Naive thymus-derived CD8-positive, alpha-beta T cell (primary cell): ENCODE measurements at regions not wholly inside any gene's neighbourhood (a gene's known extent, or its start where the extent isn't known, plus 50 kb on each side); places are given as distances from the start of the nearest gene placed in this dataset.
"Not testable (repeated sequence)": the region's sequence is repeated elsewhere in the genome, so short reads cannot be mapped to it uniquely, and the experiment has no call there.

Experiments used
- ATAC-seq, 2 donors: fragments of 150-1000 bp; cut with Tn5 transposase in 1 of 2; sonication (Bioruptor Pico), chemical (Tn5 transposase) in 1 of 2; 1 replicate in 1 of 2; 2 replicates in 1 of 2; pipeline ENCODE4 v1.10.0; 2021; ENCODE audit warnings: mild to moderate bottlenecking in 2 of 2, moderate library complexity in 2 of 2
- POLR2A ChIA-PET: fragments of 350-600 bp; sonication (Branson Sonifier 250); formaldehyde crosslinking; loops from one replicate; lab custom pipeline; 2021; ENCODE audit warnings: antibody characterized with exemption; lab: Charles Lee
- DNase-seq, 10 donors: peaks; one replicate each; pipeline versions ENCODE4 v3.0.0 to v3.0.0-alpha.2; 2020 to 2022
- H3K27ac Mint-ChIP-seq, 10 donors: one replicate each; pipeline ENCODE4 v1.8.0; 2020 to 2022; ENCODE audit warnings: mild to moderate bottlenecking in 10 of 10, mixed read lengths in 10 of 10, moderate library complexity in 4 of 10, inconsistent platforms in 1 of 10
- H3K27me3 Mint-ChIP-seq, 5 donors: one replicate each; pipeline ENCODE4 v1.8.0; 2021 to 2022; ENCODE audit warnings: mixed read lengths in 5 of 5
- H3K36me3 Mint-ChIP-seq, 3 donors: one replicate each; pipeline ENCODE4 v1.8.0; 2020 to 2022; ENCODE audit warnings: mixed read lengths in 3 of 3, mild to moderate bottlenecking in 2 of 3, inconsistent platforms in 1 of 3
- H3K4me1 Mint-ChIP-seq, 4 donors: one replicate each; pipeline ENCODE4 v1.8.0; 2021 to 2022; ENCODE audit warnings: mixed read lengths in 4 of 4
- H3K4me3 Mint-ChIP-seq, 10 donors: one replicate each; pipeline ENCODE4 v1.8.0; 2020 to 2022; ENCODE audit warnings: mild to moderate bottlenecking in 10 of 10, mixed read lengths in 10 of 10, moderate library complexity in 6 of 10, inconsistent platforms in 1 of 10
- H3K9me3 Mint-ChIP-seq, 9 donors: one replicate each; pipeline ENCODE4 v1.8.0; 2020 to 2022; ENCODE audit warnings: mixed read lengths in 9 of 9, mild to moderate bottlenecking in 3 of 9, inconsistent platforms in 1 of 9, moderate library complexity in 1 of 9

GRCh38 chr6:97726378-97726777, 443.4 kb upstream of the MMS22L start:
- peaks cover 0 to 6% (median 0%) of the 10 kb centered on the region in 9 donors for H3K9me3 Mint-ChIP-seq
- H3K4me3 Mint-ChIP-seq, result no peak overlapping the region
- H3K36me3 Mint-ChIP-seq, result no peaks in the 10 kb centered on the region
- H3K27ac Mint-ChIP-seq, result no peak overlapping the region
- POLR2A ChIA-PET, result no interaction called here
- no peaks in the 10 kb centered on the region for H3K27me3 Mint-ChIP-seq
- DNase-seq (no peak), ATAC-seq (no peak)
- H3K4me1 Mint-ChIP-seq, result no peaks in the 10 kb centered on the region

- Mint-ChIP-seq H3K27ac (no peak overlapping the region), H3K4me1 (no peaks in the 10 kb centered on the region), H3K36me3 (no peaks in the 10 kb centered on the region), H3K9me3 (peaks cover 0 to 17% (median 9%) of the 10 kb centered on the region in 9 donors), H3K27me3 (peaks cover 0 to 4% (median 0%) of the 10 kb centered on the region in 5 donors), H3K4me3 (no peak overlapping the region)
- ATAC-seq, result no peak
- DNase-seq, result no peak
- POLR2A ChIA-PET, result no interaction called here
These were observed 449.0 kb upstream of the MMS22L start for GRCh38 chr6:97732045-97732444.

GRCh38 chr6:97757575-97757974, 474.6 kb upstream of the MMS22L start:
- no peak overlapping the region for H3K4me3 Mint-ChIP-seq
- no peaks in the 10 kb centered on the region for H3K4me1 Mint-ChIP-seq
- DNase-seq, result no peak
- peaks cover 0 to 12% (median 1%) of the 10 kb centered on the region in 9 donors for H3K9me3 Mint-ChIP-seq
- no peaks in the 10 kb centered on the region for H3K36me3 Mint-ChIP-seq
- H3K27me3 Mint-ChIP-seq, result no peaks in the 10 kb centered on the region
- H3K27ac Mint-ChIP-seq, result no peak overlapping the region
- no peak for ATAC-seq
- POLR2A ChIA-PET, result no interaction called here

GRCh38 chr6:97765461-97765860, 482.4 kb upstream of the MMS22L start:
- H3K4me3 Mint-ChIP-seq, result no peak overlapping the region
- peaks cover 0 to 19% (median 0%) of the 10 kb centered on the region in 9 donors for H3K9me3 Mint-ChIP-seq
- no peaks in the 10 kb centered on the region for H3K36me3 Mint-ChIP-seq
- ATAC-seq, result no peak
- no peak for DNase-seq
- H3K27ac Mint-ChIP-seq, result no peak overlapping the region
- H3K27me3 Mint-ChIP-seq, result no peaks in the 10 kb centered on the region
- no peaks in the 10 kb centered on the region for H3K4me1 Mint-ChIP-seq
- POLR2A ChIA-PET, result no interaction called here

- no peaks in the 10 kb centered on the region for H3K4me1 Mint-ChIP-seq
- no peaks in the 10 kb centered on the region for H3K36me3 Mint-ChIP-seq
- DNase-seq (no peak), ATAC-seq (no peak)
- no peak overlapping the region for H3K27ac Mint-ChIP-seq
- H3K9me3 Mint-ChIP-seq, result peaks cover 0 to 21% (median 2%) of the 10 kb centered on the region in 9 donors
- H3K4me3 Mint-ChIP-seq, result no peak overlapping the region
- H3K27me3 Mint-ChIP-seq, result peaks cover 0 to 1% (median 0%) of the 10 kb centered on the region in 5 donors
- POLR2A ChIA-PET, result no interaction called here
These were observed 488.4 kb upstream of the MMS22L start for GRCh38 chr6:97771372-97771771.

- peaks cover 0 to 3% (median 0%) of the 10 kb centered on the region in 5 donors for H3K27me3 Mint-ChIP-seq
- H3K27ac Mint-ChIP-seq, result no peak overlapping the region
- peaks cover 0 to 7% (median 3%) of the 10 kb centered on the region in 9 donors for H3K9me3 Mint-ChIP-seq
- POLR2A ChIA-PET, result no interaction called here
- DNase-seq (no peak), ATAC-seq (no peak)
- H3K36me3 Mint-ChIP-seq, result no peaks in the 10 kb centered on the region
- H3K4me1 Mint-ChIP-seq, result no peaks in the 10 kb centered on the region
- H3K4me3 Mint-ChIP-seq, result no peak overlapping the region
These were observed 492.0 kb upstream of the MMS22L start for GRCh38 chr6:97775012-97775411.

- H3K9me3 Mint-ChIP-seq, result peaks cover 0 to 11% (median 3%) of the 10 kb centered on the region in 9 donors
- DNase-seq (no peak), ATAC-seq (no peak)
- H3K4me3 Mint-ChIP-seq, result no peak overlapping the region
- H3K36me3 Mint-ChIP-seq, result no peaks in the 10 kb centered on the region
- peaks cover 0 to 8% (median 0%) of the 10 kb centered on the region in 5 donors for H3K27me3 Mint-ChIP-seq
- H3K4me1 Mint-ChIP-seq, result no peaks in the 10 kb centered on the region
- POLR2A ChIA-PET, result no interaction called here
- no peak overlapping the region for H3K27ac Mint-ChIP-seq
These were observed 495.4 kb upstream of the MMS22L start for GRCh38 chr6:97778290-97779038.

GRCh38 chr6:97779039-97779766, 496.2 kb upstream of the MMS22L start:
- ATAC-seq, H3K4me1 Mint-ChIP-seq, H3K27me3 Mint-ChIP-seq, DNase-seq, H3K27ac Mint-ChIP-seq, H3K36me3 Mint-ChIP-seq, H3K4me3 Mint-ChIP-seq, POLR2A ChIA-PET: not testable (repeated sequence)
- peaks cover 0 to 11% (median 2%) of the 10 kb centered on the region in 9 donors for H3K9me3 Mint-ChIP-seq

GRCh38 chr6:97790926-97791590, 508.0 kb upstream of the MMS22L start:
- no peak overlapping the region for H3K4me3 Mint-ChIP-seq
- H3K27ac Mint-ChIP-seq, result no peak overlapping the region
- no peaks in the 10 kb centered on the region for H3K36me3 Mint-ChIP-seq
- ATAC-seq (no peak), DNase-seq (no peak)
- peaks cover 0 to 24% (median 6%) of the 10 kb centered on the region in 9 donors for H3K9me3 Mint-ChIP-seq
- no peaks in the 10 kb centered on the region for H3K27me3 Mint-ChIP-seq
- no peaks in the 10 kb centered on the region for H3K4me1 Mint-ChIP-seq
- POLR2A ChIA-PET, result no interaction called here

- no peak overlapping the region for H3K27ac Mint-ChIP-seq
- POLR2A ChIA-PET, result no interaction called here
- H3K4me1 Mint-ChIP-seq, result no peaks in the 10 kb centered on the region
These were observed 522.6 kb upstream of the MMS22L start for GRCh38 chr6:97805596-97805995.

GRCh38 chr6:97812940-97813339, 529.9 kb upstream of the MMS22L start:
- H3K4me3 Mint-ChIP-seq, result no peak overlapping the region
- no peaks in the 10 kb centered on the region for H3K27me3 Mint-ChIP-seq
- no peak for DNase-seq
- POLR2A ChIA-PET, result no interaction called here
- peaks cover 0 to 9% (median 2%) of the 10 kb centered on the region in 9 donors for H3K9me3 Mint-ChIP-seq
- no peak for ATAC-seq
- no peaks in the 10 kb centered on the region for H3K36me3 Mint-ChIP-seq
- H3K27ac Mint-ChIP-seq, result no peak overlapping the region
- H3K4me1 Mint-ChIP-seq, result no peaks in the 10 kb centered on the region

More at GRCh38 chr6:97805596-97805995, 522.6 kb upstream of the MMS22L start:
- H3K9me3 Mint-ChIP-seq, result peaks cover 0 to 13% (median 0%) of the 10 kb centered on the region in 9 donors
- DNase-seq, result no peak
- H3K27me3 Mint-ChIP-seq, result no peaks in the 10 kb centered on the region
- no peak overlapping the region for H3K4me3 Mint-ChIP-seq
- ATAC-seq, result no peak
- no peaks in the 10 kb centered on the region for H3K36me3 Mint-ChIP-seq

- ATAC-seq, result no peak
- POLR2A ChIA-PET, result no interaction called here
- no peaks in the 10 kb centered on the region for H3K4me1 Mint-ChIP-seq
These were observed 531.0 kb upstream of the MMS22L start for GRCh38 chr6:97813889-97814567.

More at GRCh38 chr6:97813889-97814567, 531.0 kb upstream of the MMS22L start:
- H3K36me3 Mint-ChIP-seq, result no peaks in the 10 kb centered on the region
- peaks cover 0 to 9% (median 0%) of the 10 kb centered on the region in 9 donors for H3K9me3 Mint-ChIP-seq
- no peak overlapping the region for H3K27ac Mint-ChIP-seq
- H3K27me3 Mint-ChIP-seq, result no peaks in the 10 kb centered on the region
- DNase-seq, result no peak
- no peak overlapping the region for H3K4me3 Mint-ChIP-seq
